ENCODE measurements at regions not wholly inside any gene's neighbourhood (a gene's known extent, or its start where the extent isn't known, plus 50 kb on each side); places are given as distances from the start of the nearest gene placed in this dataset.

DNA sequence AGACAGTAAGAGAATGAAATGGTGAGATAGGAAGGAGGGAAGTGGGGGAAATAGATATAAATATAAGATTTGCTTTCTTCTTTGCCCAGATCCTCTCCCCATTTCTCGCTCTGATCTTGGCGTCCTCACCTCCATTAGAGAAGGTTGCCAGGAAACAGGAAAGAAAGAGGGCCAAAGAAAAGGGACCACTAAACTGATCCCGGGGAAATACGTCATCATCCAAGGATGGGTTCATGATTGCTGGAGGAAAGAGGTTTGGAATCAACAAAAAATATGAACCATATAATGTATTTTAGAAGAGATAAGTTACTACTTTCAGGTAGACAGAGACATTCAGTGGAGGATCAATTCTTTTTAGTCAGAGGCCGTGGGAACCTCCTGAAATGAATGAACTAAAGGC, 536.0 kb downstream of the HAPSTR1 start:
- Histone ChIP-seq H3K27me3 (replicated peaks; ENCODE audit: insufficient read depth, low read depth, low read length, poor library complexity) (no peaks in the 10 kb centered on the region), H3K36me3 (ENCODE audit: insufficient read depth, low read length, poor library complexity, severe bottlenecking) (no peaks in the 10 kb centered on the region), H3K4me3 (ENCODE audit: low read depth, low read length, poor library complexity, severe bottlenecking) (no peak overlapping the region), H3K4me1 (ENCODE audit: insufficient read depth, low read length, poor library complexity, severe bottlenecking) (no peaks in the 10 kb centered on the region), H3K9me3 (ENCODE audit: low read depth, low read length, poor library complexity, severe bottlenecking) (no peaks in the 10 kb centered on the region), H3K27ac (ENCODE audit: low read depth, low read length, poor library complexity, severe bottlenecking) (no peak overlapping the region)
- no peak for DNase-seq (ENCODE audit: low spot score)
- BruUV-seq (replicated peaks) = no TSS peak
- POLR2A ChIA-PET (ENCODE audit: low non-redundant PET) = no interaction called here
- CTCF ChIA-PET = no interaction called here
- intact Hi-C loops (cut with micrococcal nuclease; ENCODE audit: unreplicated experiment) = no loop called here
- TF ChIP-seq EZH2 (IDR thresholded peaks at IDR 0.05; ENCODE audit: borderline replicate concordance, low read depth, low read length, poor library complexity, severe bottlenecking) = no peak
- TF ChIP-seq, protein P1, sequence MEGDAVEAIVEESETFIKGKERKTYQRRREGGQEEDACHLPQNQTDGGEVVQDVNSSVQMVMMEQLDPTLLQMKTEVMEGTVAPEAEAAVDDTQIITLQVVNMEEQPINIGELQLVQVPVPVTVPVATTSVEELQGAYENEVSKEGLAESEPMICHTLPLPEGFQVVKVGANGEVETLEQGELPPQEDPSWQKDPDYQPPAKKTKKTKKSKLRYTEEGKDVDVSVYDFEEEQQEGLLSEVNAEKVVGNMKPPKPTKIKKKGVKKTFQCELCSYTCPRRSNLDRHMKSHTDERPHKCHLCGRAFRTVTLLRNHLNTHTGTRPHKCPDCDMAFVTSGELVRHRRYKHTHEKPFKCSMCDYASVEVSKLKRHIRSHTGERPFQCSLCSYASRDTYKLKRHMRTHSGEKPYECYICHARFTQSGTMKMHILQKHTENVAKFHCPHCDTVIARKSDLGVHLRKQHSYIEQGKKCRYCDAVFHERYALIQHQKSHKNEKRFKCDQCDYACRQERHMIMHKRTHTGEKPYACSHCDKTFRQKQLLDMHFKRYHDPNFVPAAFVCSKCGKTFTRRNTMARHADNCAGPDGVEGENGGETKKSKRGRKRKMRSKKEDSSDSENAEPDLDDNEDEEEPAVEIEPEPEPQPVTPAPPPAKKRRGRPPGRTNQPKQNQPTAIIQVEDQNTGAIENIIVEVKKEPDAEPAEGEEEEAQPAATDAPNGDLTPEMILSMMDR (conservative IDR thresholded peaks at IDR 0.05; ENCODE audit: low read depth, low read length) = no peak

DNA sequence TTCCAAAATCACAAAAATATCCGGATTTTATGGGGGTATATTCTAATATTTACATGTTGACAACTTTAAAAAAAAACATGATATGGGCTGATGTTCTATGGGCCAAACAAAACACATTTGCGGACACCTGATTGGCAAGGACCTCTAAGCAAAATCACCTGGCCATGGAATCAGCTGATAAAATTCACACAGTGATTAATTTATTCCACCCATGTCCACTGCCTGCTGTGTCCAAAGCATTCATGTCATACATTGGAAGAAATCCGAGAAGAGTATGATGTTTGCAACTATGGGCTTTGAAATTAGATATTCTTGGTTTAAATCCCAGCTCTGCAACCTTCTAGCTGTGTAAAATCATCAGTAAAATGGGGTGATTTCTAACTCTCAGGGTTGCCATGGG, 538.7 kb downstream of the HAPSTR1 start:
- TF ChIP-seq, protein P1 (conservative IDR thresholded peaks at IDR 0.05; ENCODE audit: low read depth, low read length) = no peak
- TF ChIP-seq EZH2 (IDR thresholded peaks at IDR 0.05; ENCODE audit: borderline replicate concordance, low read depth, low read length, poor library complexity, severe bottlenecking) = no peak
- no TSS peak for BruUV-seq (replicated peaks)
- no peaks in the 10 kb centered on the region for H3K9me3 ChIP-seq (ENCODE audit: low read depth, low read length, poor library complexity, severe bottlenecking)

DNA sequence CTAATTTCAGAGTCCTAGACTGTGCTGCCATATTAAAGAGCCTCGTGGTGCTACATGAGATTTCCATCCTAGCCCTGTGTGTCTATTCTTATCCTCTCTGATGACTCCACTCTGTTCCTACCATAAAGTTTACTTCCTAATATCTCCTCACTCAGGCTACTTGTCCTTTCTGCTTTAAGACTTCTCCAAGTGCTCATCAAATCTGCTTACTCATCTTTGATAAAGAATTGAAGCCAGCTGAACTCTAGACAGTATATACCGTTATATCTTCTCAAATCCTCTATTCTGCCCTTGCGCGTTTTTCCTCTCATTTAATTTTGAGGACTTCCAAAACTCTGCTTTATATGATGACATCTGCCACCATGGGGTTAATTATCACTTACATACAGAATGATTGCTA, 539.5 kb downstream of the HAPSTR1 start:
- no peak overlapping the region for H3K27ac ChIP-seq (ENCODE audit: low read depth, low read length, poor library complexity, severe bottlenecking)
- DNase-seq (ENCODE audit: low spot score) = no peak
- H3K27me3 ChIP-seq (replicated peaks; ENCODE audit: insufficient read depth, low read depth, low read length, poor library complexity) = no peaks in the 10 kb centered on the region
- ChIA-PET POLR2A (ENCODE audit: low non-redundant PET) (no interaction called here), CTCF (no interaction called here)
- H3K36me3 ChIP-seq (ENCODE audit: insufficient read depth, low read length, poor library complexity, severe bottlenecking) = no peaks in the 10 kb centered on the region
- H3K9me3 ChIP-seq (ENCODE audit: low read depth, low read length, poor library complexity, severe bottlenecking) = no peaks in the 10 kb centered on the region
- no peaks in the 10 kb centered on the region for H3K4me1 ChIP-seq (ENCODE audit: insufficient read depth, low read length, poor library complexity, severe bottlenecking)
- TF ChIP-seq EZH2 (IDR thresholded peaks at IDR 0.05; ENCODE audit: borderline replicate concordance, low read depth, low read length, poor library complexity, severe bottlenecking) = no peak
- TF ChIP-seq, protein P1 (conservative IDR thresholded peaks at IDR 0.05; ENCODE audit: low read depth, low read length) = no peak
- BruUV-seq (replicated peaks) = no TSS peak
- intact Hi-C loops (cut with micrococcal nuclease; ENCODE audit: unreplicated experiment) = no loop called here
- no peak overlapping the region for H3K4me3 ChIP-seq (ENCODE audit: low read depth, low read length, poor library complexity, severe bottlenecking)

More for the DNA sequence above, 538.7 kb downstream of the HAPSTR1 start:
- Histone ChIP-seq H3K4me3 (ENCODE audit: low read depth, low read length, poor library complexity, severe bottlenecking) (no peak overlapping the region), H3K36me3 (ENCODE audit: insufficient read depth, low read length, poor library complexity, severe bottlenecking) (no peaks in the 10 kb centered on the region), H3K27ac (ENCODE audit: low read depth, low read length, poor library complexity, severe bottlenecking) (no peak overlapping the region), H3K4me1 (ENCODE audit: insufficient read depth, low read length, poor library complexity, severe bottlenecking) (no peaks in the 10 kb centered on the region), H3K27me3 (replicated peaks; ENCODE audit: insufficient read depth, low read depth, low read length, poor library complexity) (no peaks in the 10 kb centered on the region)
- intact Hi-C loops (cut with micrococcal nuclease; ENCODE audit: unreplicated experiment) = no loop called here
- ChIA-PET CTCF (no interaction called here), POLR2A (ENCODE audit: low non-redundant PET) (no interaction called here)
- no peak for DNase-seq (ENCODE audit: low spot score)
